Peyer's patch (tissue), 4 donors: ENCODE measurements at regions not wholly inside any gene's neighbourhood (a gene's known extent, or its start where the extent isn't known, plus 50 kb on each side); places are given as distances from the start of the nearest gene placed in this dataset.

Source experiments
- POLR2A ChIP-seq, 2 donors: fragments of 450-650 bp; IDR thresholded peaks; one replicate each; pipeline ENCODE4 v1.5.1; 2017; ENCODE audit warnings: antibody characterized with exemption in 2 of 2, mild to moderate bottlenecking in 2 of 2, moderate library complexity in 2 of 2
- TF ChIP-seq, protein P1 (sequence below), 6 experiments: fragments of 450-650 bp in 4 of 6; fragments of 200-600 bp in 2 of 6; sonication (generic) in 1 of 6; IDR thresholded peaks; one replicate each; pipeline ENCODE4 v1.5.1; 2017 to 2019; ENCODE audit warnings: antibody characterized with exemption in 6 of 6, mild to moderate bottlenecking in 3 of 6, moderate library complexity in 1 of 6

- TF ChIP-seq, protein P1, sequence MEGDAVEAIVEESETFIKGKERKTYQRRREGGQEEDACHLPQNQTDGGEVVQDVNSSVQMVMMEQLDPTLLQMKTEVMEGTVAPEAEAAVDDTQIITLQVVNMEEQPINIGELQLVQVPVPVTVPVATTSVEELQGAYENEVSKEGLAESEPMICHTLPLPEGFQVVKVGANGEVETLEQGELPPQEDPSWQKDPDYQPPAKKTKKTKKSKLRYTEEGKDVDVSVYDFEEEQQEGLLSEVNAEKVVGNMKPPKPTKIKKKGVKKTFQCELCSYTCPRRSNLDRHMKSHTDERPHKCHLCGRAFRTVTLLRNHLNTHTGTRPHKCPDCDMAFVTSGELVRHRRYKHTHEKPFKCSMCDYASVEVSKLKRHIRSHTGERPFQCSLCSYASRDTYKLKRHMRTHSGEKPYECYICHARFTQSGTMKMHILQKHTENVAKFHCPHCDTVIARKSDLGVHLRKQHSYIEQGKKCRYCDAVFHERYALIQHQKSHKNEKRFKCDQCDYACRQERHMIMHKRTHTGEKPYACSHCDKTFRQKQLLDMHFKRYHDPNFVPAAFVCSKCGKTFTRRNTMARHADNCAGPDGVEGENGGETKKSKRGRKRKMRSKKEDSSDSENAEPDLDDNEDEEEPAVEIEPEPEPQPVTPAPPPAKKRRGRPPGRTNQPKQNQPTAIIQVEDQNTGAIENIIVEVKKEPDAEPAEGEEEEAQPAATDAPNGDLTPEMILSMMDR (IDR thresholded peaks at IDR 0.05): no peak
- no peak for TF ChIP-seq POLR2A (IDR thresholded peaks at IDR 0.05)
Observed at GRCh38 chr20:48017509-48017908, 232.2 kb upstream of the SULF2 start.
